ENCODE measurements at regions not wholly inside any gene's neighbourhood (a gene's known extent, or its start where the extent isn't known, plus 50 kb on each side); places are given as distances from the start of the nearest gene placed in this dataset.

GRCh38 chr4:177185579-177185978 is 124.1 kb upstream of the NEIL3 start:
- TF ChIP-seq CTCF (IDR thresholded peaks at IDR 0.05; ENCODE audit: low read depth, low read length, poor library complexity, severe bottlenecking) (no peak), EZH2phosphoT487 (IDR thresholded peaks at IDR 0.05; ENCODE audit: borderline replicate concordance, low read length) (no peak)
